ENCODE measurements at regions not wholly inside any gene's neighbourhood (a gene's known extent, or its start where the extent isn't known, plus 50 kb on each side); places are given as distances from the start of the nearest gene placed in this dataset.

GRCh38 chrX:13898603-13899002 is 81.7 kb upstream of the GPM6B start (continued):
- no peak for TF ChIP-seq MNT (IDR thresholded peaks at IDR 0.05)

- no peaks in the 10 kb centered on the region for H3K27me3 ChIP-seq (ENCODE audit: control insufficient read depth in 1 of 2, insufficient read depth in 2 of 2, low read length in 2 of 2)
- H2AFZ ChIP-seq (ENCODE audit: low read length), result no peak overlapping the region
- FAIRE-seq (no peak), ATAC-seq (no peak), DNase-seq (ENCODE audit: low spot score) (no peak)
- TF ChIP-seq ZNF337 (CRISPR knock-in tag; IDR thresholded peaks at IDR 0.05; ENCODE audit: borderline replicate concordance, low read depth) (no peak), STAG1 (CRISPR knock-in tag; IDR thresholded peaks at IDR 0.05) (0 out of 2 replicates have a peak, but pooled peaks have one; percentile 6), NFYB (CRISPR knock-in tag; IDR thresholded peaks at IDR 0.05) (no peak), ZNF784 (CRISPR knock-in tag; IDR thresholded peaks at IDR 0.05; ENCODE audit: borderline replicate concordance) (no peak), ZGPAT (CRISPR knock-in tag; IDR thresholded peaks at IDR 0.05) (no peak), ZNF574 (CRISPR knock-in tag; IDR thresholded peaks at IDR 0.05) (peak; percentile 59; the same call in 1 of the 2 replicates), AGO1 (IDR thresholded peaks at IDR 0.05; ENCODE audit: low read depth, low read length, poor library complexity, severe bottlenecking) (no peak)
- no peak overlapping the region for H3K4me3 ChIP-seq (replicated peaks in 1 of 3; ENCODE audit: insufficient read depth in 1 of 3, low read depth in 2 of 3, low read length in 3 of 3)
- no peak overlapping the region for H3K9ac ChIP-seq (ENCODE audit: insufficient read depth, low read depth, low read length)
- WGBS (ENCODE audit: low lambda C conversion rate), result 0% methylated on average over 1 of the region's 3 CpGs
- no peak overlapping the region for H3K4me2 ChIP-seq (ENCODE audit: low read depth, low read length)
- H3K36me3 ChIP-seq (replicated peaks in 1 of 2; ENCODE audit: control insufficient read depth in 1 of 2, insufficient read depth in 2 of 2, low read length in 2 of 2), result no peaks in the 10 kb centered on the region
- CTCF ChIA-PET (ENCODE audit: low intra/inter-chr PET ratio, low total read pairs), result no interaction called here
- no peaks in the 10 kb centered on the region for H3K9me3 ChIP-seq (ENCODE audit: low read length)
- no peak overlapping the region for H3K27ac ChIP-seq (ENCODE audit: extremely low read length, insufficient read depth, low read length)
- POLR2A ChIA-PET, result no interaction called here
- no peaks in the 10 kb centered on the region for H3K4me1 ChIP-seq (ENCODE audit: insufficient read depth, low read length)
- H3K79me2 ChIP-seq (ENCODE audit: insufficient read depth, low read length), result no peaks in the 10 kb centered on the region
- intact Hi-C loops (cut with micrococcal nuclease; ENCODE audit: unreplicated experiment), result no loop called here
- H4K20me1 ChIP-seq (ENCODE audit: insufficient read depth, low read length), result no peaks in the 10 kb centered on the region
- BruUV-seq (replicated peaks), result no TSS peak
- in situ Hi-C loops (cut with HindIII; ENCODE audit: extremely low pct_ligation_motif_present, low pct_unique_long_range_greater_than_20kb), result no loop called here
Observed at GRCh38 chrX:13898083-13898482, 81.2 kb upstream of the GPM6B start.

Measured in HepG2 (cell line).